Neuron (in vitro differentiated cells): ENCODE measurements at regions not wholly inside any gene's neighbourhood (a gene's known extent, or its start where the extent isn't known, plus 50 kb on each side); places are given as distances from the start of the nearest gene placed in this dataset.
A peak's percentile ranks its signal among the peaks of the same experiment; 100 is the strongest.
"Not testable (repeated sequence)": the region's sequence is repeated elsewhere in the genome, so short reads cannot be mapped to it uniquely, and the experiment has no call there.

Source experiments
- H2AFZ ChIP-seq: one replicate; pipeline ENCODE4 v1.6.1; 2013; ENCODE audit warnings: low read depth, mild to moderate bottlenecking, inconsistent platforms, low read length, moderate library complexity
- H3K27me3 ChIP-seq: one replicate; pipeline ENCODE4 v1.6.1; 2013; ENCODE audit warnings: low read length; ENCODE audit not compliant: insufficient read depth
- H3K36me3 ChIP-seq: one replicate; pipeline ENCODE4 v1.6.1; 2013; ENCODE audit warnings: low read length; ENCODE audit not compliant: insufficient read depth
- H3K4me1 ChIP-seq: one replicate; pipeline ENCODE4 v1.6.1; 2013; ENCODE audit warnings: low read length; ENCODE audit not compliant: insufficient read depth
- H3K4me3 ChIP-seq: 2 replicates; pipeline ENCODE4 v1.5.1; 2013; ENCODE audit warnings: mild to moderate bottlenecking, low read length, moderate library complexity
- H3K9me3 ChIP-seq: one replicate; pipeline ENCODE4 v1.6.1; 2013; ENCODE audit warnings: low read length

DNA sequence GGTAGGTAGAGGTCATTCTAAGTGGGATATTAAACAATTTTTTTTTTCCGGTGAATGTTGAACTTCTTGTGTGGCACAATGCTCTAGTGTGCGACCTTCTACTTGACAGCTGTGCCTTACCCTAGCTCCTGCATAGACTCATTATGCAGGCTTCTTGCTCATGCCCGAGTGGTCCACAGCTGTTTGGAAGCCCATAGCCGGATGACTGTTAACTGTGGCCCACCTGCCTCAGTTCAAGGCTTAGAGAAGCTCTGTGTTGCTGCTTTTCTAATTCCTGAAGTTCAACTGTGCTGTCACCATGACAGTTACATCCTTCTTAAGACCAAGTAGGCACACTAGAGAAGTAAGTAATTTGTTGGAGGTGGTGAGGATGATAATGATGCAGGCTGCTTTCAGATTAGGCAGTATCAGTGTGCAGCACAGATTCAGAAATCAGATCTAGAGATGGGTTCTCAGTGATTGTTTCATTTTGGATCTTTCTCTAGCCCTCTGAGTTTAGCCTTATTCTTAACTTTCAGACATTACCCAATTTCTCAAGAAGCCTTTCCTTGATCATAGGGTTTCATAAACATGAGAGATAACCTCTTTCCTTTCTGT lies 278.4 kb downstream of the PHF14 start:
- Histone ChIP-seq H2AFZ (no peak overlapping the region), H3K4me1 (no peaks in the 10 kb centered on the region), H3K9me3 (no peaks in the 10 kb centered on the region), H3K4me3 (no peak overlapping the region), H3K36me3 (no peaks in the 10 kb centered on the region), H3K27me3 (no peaks in the 10 kb centered on the region)

DNA sequence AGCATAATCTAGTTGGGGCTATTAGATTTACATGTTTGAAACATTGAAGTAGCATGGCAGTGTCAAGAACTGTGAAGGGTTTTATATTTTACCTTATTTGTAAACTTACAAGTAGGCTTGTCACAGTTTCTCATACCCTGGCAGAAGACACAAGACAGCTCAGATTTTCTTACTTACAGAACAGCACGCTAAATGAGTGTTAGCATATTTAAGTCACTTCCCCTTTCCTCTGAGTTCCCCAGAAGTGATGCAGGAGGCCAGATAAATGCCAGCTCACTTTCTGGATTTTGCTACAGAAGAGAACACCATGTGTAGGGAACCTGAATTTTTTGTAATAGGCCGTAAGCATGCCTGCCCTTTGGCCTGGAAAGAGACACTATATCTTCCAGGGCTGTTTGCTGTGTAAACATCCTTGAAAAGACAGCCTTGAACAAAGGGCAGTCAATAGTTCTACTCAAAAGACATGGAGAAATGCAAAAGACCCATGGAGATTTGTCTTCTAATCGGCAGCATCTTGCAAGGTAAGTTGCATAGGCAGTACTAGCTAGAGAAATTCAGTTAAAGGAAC lies 279.1 kb downstream of the PHF14 start:
- H3K4me1 ChIP-seq: no peaks in the 10 kb centered on the region
- no peak overlapping the region for H3K4me3 ChIP-seq
- no peak overlapping the region for H2AFZ ChIP-seq
- no peaks in the 10 kb centered on the region for H3K36me3 ChIP-seq
- H3K27me3 ChIP-seq: no peaks in the 10 kb centered on the region
- no peaks in the 10 kb centered on the region for H3K9me3 ChIP-seq

DNA sequence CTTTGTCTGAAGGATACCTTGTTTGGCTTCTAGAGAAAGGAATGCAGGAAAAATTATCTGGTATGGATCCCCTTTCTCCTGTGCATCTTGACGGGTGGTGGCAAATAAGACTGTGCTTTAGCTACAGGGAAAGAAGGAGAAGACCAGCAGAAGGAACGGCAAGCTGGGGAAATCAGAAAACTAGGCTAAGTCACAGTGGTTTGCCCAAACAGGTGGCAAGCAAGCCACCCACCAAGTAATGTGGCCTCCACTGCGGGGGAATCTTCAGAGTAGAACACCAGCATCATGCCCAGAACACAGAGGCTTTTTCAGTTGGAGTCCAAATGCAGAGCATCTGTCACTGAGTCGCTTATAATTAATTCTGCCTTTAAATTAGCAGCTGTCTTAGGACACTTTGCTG lies 282.8 kb downstream of the PHF14 start:
- no peaks in the 10 kb centered on the region for H3K4me1 ChIP-seq
- no peak overlapping the region for H2AFZ ChIP-seq
- no peaks in the 10 kb centered on the region for H3K27me3 ChIP-seq

DNA sequence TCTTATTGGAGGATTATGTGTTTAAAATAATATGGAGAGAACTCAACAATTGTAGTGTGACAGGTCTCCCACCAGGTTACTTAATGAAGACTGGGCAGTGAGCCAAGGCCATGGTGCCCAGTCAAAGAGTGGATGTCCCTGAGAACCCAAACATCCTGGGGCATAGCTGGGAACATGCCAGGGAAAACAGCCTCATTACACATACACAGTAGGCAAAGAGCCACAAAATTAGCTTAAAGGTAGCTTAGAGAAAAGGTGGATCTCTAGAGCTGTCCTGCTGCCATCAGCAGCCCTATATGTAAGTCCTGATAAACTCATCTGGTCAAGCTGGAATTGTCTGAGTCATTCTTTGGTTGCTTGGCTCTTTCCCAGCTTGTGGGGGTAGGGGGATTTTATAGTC lies 287.8 kb downstream of the PHF14 start:
- Histone ChIP-seq H2AFZ (no peak overlapping the region), H3K27me3 (no peaks in the 10 kb centered on the region), H3K4me3 (no peak overlapping the region), H3K36me3 (no peaks in the 10 kb centered on the region), H3K9me3 (no peaks in the 10 kb centered on the region), H3K4me1 (no peaks in the 10 kb centered on the region)

More for the DNA sequence above, 282.8 kb downstream of the PHF14 start:
- H3K9me3 ChIP-seq: no peaks in the 10 kb centered on the region
- no peaks in the 10 kb centered on the region for H3K36me3 ChIP-seq
- no peak overlapping the region for H3K4me3 ChIP-seq

DNA sequence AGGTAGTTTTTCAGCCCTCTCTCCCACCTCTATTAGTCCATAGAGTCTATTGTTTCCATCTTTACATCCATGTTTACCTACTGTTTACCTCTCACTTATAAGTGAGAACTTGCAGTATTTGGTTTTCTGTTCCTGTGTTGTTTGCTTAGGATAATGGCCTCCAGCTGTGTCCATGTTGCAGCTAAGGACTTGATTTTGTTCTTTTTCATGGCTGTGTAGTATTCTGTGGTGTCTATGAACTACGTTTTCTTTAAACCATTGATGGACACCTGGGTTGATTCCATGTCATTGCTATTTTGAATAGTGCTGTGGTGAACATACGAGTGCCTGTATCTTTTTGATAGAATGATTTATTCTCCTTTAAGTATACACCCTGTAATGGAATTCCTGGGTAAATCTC lies 292.4 kb downstream of the PHF14 start:
- Histone ChIP-seq H3K4me3 (no peak overlapping the region), H3K27me3 (no peaks in the 10 kb centered on the region), H3K4me1 (no peaks in the 10 kb centered on the region), H3K36me3 (no peaks in the 10 kb centered on the region), H2AFZ (no peak overlapping the region), H3K9me3 (no peaks in the 10 kb centered on the region)

DNA sequence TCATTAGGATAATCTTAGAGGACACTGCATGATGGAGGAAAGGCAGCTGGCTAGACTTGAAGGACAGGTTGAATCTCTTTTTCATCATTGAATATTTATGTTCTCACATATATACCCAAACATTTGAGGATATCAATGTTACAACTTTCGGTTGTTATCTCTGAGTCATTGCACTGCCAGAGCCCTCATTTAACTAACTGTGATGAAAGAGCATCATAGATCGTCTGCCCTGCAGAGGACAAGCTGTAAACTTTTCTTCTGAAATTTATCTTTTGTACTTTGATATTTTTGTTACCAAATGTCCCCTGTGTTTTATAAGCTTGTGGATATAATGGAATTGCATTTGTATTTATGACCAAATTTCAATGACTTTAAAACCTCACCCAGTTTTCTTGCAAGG lies 298.7 kb downstream of the PHF14 start:
- H3K27me3 ChIP-seq: no peaks in the 10 kb centered on the region
- H3K4me1 ChIP-seq: peaks cover 7% of the 10 kb centered on the region

DNA sequence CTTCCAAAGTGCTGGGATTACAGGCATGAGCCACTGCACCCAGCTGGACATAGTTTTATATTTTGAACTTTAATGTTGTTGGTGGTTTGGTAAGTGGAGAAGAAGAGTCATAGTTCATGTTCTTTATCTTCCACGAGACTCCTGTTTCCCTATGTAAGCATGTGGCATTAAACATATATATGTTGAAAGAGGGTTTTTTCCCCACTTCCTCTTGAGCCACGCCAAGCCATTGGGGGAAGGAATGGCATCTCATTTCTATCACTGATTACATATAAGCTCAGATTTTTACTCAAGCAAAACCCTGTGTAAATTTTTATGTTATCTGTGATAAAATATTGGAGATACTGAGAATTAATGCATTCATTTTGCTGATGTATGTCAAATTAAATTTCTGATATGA lies 300.4 kb downstream of the PHF14 start:
- Histone ChIP-seq H3K4me1 (peaks cover 7% of the 10 kb centered on the region), H3K27me3 (no peaks in the 10 kb centered on the region), H3K9me3 (no peaks in the 10 kb centered on the region), H3K4me3 (no peak overlapping the region), H2AFZ (no peak overlapping the region), H3K36me3 (no peaks in the 10 kb centered on the region)

More for the DNA sequence above, 298.7 kb downstream of the PHF14 start:
- Histone ChIP-seq H2AFZ (no peak overlapping the region), H3K36me3 (no peaks in the 10 kb centered on the region), H3K9me3 (no peaks in the 10 kb centered on the region), H3K4me3 (no peak overlapping the region)

DNA sequence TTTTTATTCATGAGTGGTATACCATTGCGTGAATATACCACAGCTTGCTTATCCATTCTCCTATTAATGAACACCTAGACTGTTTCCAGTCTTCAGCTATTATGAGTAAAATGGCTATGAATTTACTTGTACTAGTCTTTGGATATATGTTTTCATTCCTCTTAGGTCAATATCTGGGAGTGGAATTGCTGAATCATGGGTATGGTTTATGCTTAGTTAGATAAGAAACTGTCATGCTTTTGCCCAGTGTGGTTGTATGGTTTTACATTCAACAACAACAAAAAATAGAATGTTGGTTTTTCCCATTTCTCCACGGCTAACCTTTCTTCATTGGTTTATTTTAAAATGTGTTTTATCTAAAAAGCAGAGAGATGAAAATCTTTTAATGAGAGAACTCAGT lies 308.3 kb downstream of the PHF14 start:
- H3K9me3 ChIP-seq: no peaks in the 10 kb centered on the region
- H3K36me3 ChIP-seq: no peaks in the 10 kb centered on the region
- no peak overlapping the region for H2AFZ ChIP-seq
- H3K4me1 ChIP-seq: no peaks in the 10 kb centered on the region
- H3K27me3 ChIP-seq: no peaks in the 10 kb centered on the region
- H3K4me3 ChIP-seq: no peak overlapping the region

DNA sequence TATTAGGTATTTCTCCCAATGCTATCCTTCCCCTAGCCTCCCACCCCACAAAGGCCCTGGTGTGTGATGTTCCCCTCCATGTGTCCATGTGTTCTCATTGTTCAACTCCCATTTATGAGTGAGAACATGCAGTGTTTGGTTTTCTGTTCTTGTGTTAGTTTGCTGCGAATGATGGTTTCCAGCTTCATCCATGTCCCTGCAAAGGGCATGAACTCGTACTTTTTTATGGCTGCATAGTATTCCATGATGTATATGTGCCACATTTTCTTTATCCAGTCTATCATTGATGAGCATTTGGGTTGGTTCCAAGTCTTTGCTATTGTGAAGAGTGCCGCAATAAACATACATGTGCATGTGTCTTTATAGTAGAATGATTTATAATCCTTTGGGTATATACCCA lies 309.9 kb downstream of the PHF14 start:
- not testable (repeated sequence) for H3K27me3 ChIP-seq, H3K4me1 ChIP-seq, H3K36me3 ChIP-seq, H3K9me3 ChIP-seq, H3K4me3 ChIP-seq, H2AFZ ChIP-seq

DNA sequence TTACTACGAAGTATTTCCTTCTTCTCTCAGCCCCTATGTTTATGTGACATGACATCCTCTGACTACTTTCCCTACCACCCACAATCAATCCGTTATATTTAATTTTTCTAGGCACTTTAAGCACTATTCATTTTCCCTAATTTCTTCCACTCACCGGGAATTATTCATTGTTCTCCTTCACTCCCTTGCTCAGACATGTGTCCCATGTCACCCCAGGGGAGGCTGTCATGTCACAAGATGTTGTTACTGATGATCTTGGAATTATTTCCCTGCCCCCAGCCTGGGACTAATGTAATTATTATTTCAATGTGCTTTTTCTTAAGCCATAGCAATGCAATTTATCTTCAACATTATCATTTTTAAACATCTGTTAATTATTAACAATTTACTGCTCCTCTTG lies 317.2 kb downstream of the PHF14 start:
- H3K9me3 ChIP-seq: no peaks in the 10 kb centered on the region
- H3K4me3 ChIP-seq: no peak overlapping the region
- H2AFZ ChIP-seq: no peak overlapping the region
- H3K36me3 ChIP-seq: no peaks in the 10 kb centered on the region
- H3K27me3 ChIP-seq: no peaks in the 10 kb centered on the region
- no peaks in the 10 kb centered on the region for H3K4me1 ChIP-seq

DNA sequence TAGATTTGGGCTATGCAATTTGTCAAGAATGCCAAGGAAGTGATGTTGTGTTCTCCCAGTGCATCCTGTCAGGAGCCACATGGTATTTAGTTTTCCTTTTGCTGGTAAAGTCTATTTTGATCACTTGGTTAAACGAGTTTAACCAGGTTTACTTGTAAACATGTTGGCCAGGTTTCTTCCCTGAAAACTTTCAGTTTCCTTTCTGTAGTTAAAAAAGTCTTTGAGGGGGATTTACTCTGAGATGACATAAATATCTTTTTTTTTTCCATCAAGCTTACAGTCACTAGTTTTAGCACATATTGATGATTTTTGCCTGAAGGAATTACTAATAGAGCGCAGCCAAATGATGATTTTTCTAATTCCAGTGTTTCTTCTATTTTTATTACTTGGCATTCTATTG lies 320.5 kb downstream of the PHF14 start:
- Histone ChIP-seq H3K27me3 (no peaks in the 10 kb centered on the region), H3K9me3 (no peaks in the 10 kb centered on the region), H3K4me1 (no peaks in the 10 kb centered on the region), H2AFZ (no peak overlapping the region), H3K36me3 (no peaks in the 10 kb centered on the region), H3K4me3 (no peak overlapping the region)

DNA sequence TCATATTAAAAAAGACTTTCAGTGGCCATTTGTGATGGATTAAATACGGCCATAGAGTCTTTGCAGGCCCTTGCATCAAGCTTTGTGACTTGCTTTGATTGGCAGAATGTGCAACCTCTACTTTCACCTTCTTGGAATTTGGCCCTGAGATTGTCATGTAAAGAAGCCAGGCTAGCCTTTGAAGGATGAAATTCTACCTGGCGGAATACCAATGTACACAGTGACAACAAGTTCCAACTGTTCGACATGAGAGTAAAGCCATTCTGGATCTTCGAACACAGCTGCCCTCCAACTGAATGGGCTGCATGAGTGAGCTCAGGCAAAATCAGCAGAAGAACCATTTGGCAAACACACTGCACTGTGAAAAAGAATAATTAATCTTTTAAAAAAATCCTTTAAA lies 321.3 kb downstream of the PHF14 start:
- Histone ChIP-seq H3K4me3 (no peak overlapping the region), H3K36me3 (no peaks in the 10 kb centered on the region), H2AFZ (no peak overlapping the region), H3K9me3 (no peaks in the 10 kb centered on the region), H3K4me1 (no peaks in the 10 kb centered on the region), H3K27me3 (no peaks in the 10 kb centered on the region)

DNA sequence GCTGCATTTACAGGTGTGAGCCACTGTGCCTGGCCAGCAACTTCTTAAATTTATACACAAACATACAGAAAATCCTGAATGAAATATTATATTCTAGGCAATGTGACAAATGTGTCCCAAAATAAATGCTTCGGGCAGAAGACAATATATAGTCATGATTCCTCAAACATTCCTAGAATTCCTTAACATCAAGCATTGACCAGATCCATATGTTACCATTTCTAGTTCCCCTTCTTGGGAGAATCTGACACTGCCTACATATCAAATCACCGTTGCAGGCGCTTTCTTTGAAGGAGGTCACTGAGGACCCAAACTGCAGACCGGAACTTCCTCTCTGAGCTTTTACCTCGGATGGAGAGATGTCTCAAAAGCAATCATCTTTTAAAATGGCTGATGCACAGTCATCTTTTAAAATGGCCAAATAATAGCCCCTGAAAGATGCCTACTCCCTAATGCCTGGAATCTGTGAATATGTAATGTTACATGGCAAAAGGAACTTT lies 323.5 kb downstream of the PHF14 start:
- H3K9me3 ChIP-seq: no peaks in the 10 kb centered on the region
- no peaks in the 10 kb centered on the region for H3K36me3 ChIP-seq
- H3K4me3 ChIP-seq: no peak overlapping the region
- H3K27me3 ChIP-seq: no peaks in the 10 kb centered on the region
- no peaks in the 10 kb centered on the region for H3K4me1 ChIP-seq
- H2AFZ ChIP-seq: peak overlapping the region; percentile 48

DNA sequence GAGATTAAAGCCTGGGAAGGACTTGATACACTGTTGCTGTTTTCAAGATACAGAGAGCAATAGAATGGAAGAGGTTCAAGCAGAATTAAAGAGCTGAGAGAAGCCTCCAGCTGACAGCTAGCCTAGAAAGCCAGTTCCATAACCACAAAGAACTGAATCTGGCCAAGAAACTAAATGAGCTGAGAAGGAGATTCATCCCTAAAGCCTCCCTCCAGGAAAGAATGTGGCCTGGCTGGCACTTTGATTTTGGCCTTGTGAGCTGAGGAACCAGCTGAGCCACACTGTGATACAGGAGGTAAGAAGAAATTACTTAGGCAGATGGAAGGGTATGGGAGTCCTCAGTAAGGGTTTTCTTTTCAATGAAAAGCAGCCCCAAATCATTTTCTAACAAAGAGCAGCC lies 324.1 kb downstream of the PHF14 start:
- Histone ChIP-seq H3K4me3 (no peak overlapping the region), H3K27me3 (no peaks in the 10 kb centered on the region), H2AFZ (peak overlapping the region; percentile 48), H3K9me3 (no peaks in the 10 kb centered on the region), H3K4me1 (no peaks in the 10 kb centered on the region), H3K36me3 (no peaks in the 10 kb centered on the region)
